HPDE6-E6E7 (cell line): ENCODE measurements at regions not wholly inside any gene's neighbourhood (a gene's known extent, or its start where the extent isn't known, plus 50 kb on each side); places are given as distances from the start of the nearest gene placed in this dataset.
"Not testable (repeated sequence)": the region's sequence is repeated elsewhere in the genome, so short reads cannot be mapped to it uniquely, and the experiment has no call there.

Source experiments
- DNase-seq: peaks from one replicate; pipeline ENCODE4 v3.0.0; 2011; ENCODE audit warnings: missing footprints; ENCODE audit errors: extremely low spot score

DNA sequence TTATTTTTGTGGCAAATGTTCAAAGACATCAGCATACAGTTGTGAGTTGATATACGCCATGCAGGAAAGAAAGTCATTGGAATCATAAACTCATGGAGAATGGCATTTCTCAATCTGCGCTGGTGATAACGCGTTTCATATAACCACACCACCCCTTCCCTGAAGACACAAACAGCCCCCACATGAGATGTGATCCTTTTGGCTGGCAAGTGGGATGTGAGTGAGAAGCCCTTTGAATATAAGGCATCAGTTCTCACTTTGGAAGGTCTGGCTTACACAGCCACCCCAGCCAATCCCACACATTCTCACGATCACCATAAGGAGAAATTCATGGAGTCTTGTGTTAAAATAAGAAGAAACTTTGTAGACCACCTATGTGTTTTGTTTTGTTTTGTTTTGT is 725.0 kb downstream of the PRELID2 start:
- no peak for DNase-seq

DNA sequence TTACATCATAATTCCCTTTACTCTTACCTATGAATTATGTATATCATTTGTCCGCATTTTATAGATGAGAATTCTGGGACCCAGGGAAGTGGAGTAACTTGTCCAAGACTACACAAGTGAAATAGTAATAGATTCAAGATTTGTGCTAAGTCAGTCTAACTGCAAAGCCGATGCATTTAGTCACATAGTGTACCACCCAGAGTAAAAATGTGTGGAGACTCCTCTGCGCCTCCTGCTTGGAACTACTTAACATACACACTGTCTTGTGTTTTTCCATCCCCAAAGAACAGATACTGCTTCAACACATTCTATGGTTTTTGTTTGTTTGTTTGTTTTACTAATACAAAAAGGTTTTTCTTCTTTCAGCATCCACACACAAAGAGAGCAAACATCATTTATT is 729.8 kb downstream of the PRELID2 start:
- DNase-seq = no peak

DNA sequence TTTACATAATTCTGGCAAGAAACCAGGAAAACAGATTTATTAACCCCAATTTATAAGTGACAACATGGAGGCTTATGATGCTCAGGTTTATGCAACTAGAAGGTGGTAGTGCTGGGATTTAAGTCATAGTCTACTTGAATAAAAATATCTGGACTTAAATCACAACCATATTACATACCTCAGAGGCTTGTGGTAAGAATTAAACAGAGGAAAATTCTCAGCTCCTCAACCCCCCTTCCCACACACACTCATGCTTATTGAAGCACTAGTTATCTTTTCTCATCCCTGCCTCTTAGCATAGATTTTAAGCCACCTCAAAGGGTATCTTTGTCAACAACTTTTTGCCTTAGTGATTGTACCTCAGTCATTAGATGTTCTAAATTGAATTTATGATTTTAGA is 731.0 kb downstream of the PRELID2 start:
- DNase-seq = no peak

DNA sequence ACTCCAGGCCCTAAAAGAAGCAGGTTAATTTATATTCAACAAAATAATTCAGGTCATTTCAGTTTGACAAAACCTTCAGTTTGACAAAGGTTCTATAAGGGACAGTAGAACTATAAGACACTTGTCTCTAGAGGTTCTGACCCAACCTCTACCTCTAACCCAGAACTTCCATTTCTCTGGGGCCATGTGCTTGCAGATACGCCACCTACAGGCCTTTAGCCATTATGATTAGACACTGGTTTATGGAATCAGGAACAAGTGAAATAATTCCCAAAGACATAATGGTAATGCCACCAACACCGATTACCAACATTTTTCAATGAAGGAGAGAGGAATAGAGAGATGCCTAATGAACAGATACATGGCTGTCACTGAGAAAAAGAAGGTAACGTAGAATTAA is 733.9 kb downstream of the PRELID2 start:
- no peak for DNase-seq

DNA sequence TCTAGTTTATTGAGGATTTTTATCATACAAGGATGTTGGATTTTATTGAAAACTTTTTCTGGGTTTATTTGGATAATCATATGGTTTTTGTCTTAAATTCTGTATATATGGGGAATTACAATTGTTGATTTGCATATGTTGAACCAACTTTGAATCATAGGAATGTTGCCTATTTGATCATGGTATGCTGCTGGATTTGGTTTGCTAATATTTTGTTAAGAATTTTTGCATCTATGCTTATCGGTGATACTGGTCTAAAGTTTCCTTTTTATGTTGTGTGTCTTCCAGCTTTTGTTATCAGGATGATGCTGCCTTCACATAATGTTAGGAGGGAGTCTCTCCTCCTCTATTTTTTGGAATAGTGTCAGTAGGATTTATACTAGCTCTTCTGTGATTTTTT is 745.0 kb downstream of the PRELID2 start:
- DNase-seq = no peak

DNA sequence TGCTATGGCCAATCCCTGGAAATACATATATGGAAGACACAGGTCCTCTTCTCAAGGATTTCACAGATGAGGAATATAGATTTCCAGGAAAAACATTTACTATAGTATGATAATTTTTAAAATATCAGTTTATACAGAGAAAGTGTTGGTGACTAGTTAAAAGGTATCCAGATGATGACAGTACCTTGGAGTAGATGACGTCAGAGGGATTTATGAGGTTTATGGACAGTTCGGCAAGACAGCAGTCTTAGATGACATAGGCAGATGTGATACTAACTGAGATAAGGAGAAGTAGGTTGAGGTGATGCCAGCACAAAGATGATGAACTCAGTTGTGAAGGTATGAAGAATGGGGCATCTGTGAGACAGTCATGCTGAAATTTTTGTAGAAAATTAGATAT is 750.3 kb downstream of the PRELID2 start:
- no peak for DNase-seq

DNA sequence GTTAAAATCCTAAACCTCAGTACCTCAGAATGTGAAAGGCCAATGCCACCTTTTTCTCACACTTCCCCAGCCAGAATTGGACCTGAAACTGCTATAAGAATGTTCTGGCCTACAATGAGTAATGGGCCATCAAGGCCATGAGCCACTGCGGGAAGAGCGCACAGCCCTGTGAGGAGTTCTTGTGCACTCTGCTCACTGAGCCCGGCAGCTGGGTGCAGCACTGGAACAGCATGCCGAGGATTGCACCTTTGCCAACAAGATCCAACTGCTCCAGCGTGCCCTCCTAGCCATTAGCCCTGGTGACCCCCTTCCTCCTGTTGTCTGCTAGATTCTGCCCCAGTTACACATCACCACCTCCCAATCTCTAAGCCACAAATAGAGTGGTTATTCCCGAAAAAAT is 758.1 kb downstream of the PRELID2 start:
- no peak for DNase-seq

DNA sequence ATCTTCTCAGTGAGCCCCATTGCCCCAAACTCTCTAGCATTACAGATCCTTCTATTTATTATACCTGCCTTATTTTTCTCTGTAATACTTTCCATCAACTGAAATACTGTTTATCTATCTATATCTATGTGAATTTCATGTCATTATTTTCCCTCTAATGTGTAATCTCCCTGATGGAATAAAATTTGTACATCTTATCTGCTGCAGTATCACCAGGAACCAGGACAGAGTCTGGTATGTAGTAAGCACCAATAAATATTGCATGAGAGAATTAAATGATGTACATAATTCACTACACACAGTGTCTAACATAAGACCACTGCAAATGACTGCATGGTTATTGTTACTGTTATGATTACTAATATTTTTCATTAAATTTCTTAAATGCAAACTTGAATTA is 759.1 kb downstream of the PRELID2 start:
- no peak for DNase-seq

DNA sequence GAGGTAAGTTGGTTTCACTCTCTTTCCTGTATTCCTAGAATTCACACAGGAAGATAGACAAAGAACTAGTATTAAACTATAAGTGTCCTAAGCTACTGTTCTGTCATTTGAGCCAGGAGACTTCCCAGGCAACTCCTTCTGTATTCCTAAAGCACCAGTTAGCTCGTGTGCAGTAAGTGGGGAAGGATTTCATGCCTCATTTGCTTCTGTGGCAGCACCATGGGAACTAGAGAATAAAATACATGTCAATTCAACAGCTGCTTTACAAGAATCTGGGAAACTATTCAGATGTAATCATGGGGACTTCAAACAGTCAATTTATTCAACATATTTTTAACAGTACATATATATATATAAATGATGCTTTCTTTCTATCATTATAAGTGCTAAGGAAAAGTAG is 762.3 kb downstream of the PRELID2 start:
- DNase-seq = no peak

DNA sequence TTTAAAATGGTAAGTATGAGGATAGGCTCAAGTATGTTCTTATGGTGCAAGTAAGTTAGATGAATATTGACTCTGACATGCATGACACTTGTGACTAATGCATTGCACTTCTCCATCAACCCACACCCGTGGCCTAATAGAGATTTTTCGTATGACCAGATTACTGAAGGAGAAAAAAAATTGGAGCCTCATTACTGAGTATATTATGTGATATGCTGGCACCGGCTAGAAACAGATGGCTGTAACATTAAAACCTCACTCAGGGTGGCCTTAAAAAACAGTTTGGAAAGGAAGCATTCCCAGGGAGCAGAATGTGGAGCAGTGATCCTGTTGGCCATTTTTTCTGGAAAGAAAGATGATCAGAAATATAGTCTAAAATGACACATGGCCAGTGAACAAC is 766.4 kb downstream of the PRELID2 start:
- DNase-seq = no peak

DNA sequence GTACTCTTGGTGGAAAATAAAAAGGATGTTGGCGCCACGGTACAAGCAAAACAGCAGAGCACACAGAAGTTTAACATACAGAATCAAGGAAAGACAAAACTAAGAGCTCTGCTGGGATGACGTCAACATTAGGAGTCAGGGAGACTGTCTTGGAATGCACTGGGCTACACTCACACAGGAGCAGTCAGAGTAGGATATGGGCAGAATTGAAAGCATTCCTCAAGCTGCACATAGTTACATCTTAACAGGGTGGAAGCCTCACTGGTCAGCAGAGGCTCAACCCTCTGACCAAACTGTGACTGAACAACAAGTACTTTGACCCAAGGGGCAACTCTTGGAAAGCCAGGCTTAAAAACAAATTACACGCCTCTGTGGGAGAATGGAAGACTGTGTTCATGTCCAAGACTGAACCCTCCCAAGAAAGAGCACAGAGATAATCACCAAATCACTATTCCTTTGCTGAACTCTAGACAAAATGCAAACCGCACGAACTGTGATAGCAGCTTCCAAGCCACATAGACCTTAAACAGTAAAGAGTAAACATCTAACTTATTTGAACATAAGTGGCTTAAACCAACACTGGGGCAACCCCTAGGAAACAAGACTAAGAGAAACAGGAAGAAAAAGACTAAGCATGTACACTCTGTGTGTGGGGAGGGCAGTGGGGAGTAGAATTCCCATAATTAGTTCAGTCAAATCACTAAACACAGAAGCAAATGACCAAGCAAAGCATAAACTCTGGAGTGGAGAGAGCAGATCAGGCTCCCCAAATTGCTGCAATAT is 772.7 kb downstream of the PRELID2 start:
- DNase-seq = no peak

DNA sequence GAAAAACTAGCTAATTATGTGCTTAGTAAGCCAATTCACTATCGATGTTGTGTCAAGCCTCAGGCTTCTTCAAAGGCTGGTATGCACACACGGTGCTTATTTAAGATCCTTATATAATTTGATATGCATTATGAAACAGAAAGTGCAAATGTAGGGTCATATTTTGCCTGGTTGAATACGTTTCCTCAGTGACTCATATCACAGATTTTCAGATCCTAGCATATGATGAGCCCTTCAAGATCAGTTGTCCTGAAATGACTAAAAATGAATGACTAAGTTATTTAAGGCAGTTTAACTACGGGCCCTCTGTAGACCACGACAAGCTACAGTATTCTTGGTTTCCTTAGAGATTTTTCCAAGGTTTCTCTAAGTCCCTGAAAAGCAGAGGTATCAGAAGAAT is 778.3 kb downstream of the PRELID2 start:
- no peak for DNase-seq

DNA sequence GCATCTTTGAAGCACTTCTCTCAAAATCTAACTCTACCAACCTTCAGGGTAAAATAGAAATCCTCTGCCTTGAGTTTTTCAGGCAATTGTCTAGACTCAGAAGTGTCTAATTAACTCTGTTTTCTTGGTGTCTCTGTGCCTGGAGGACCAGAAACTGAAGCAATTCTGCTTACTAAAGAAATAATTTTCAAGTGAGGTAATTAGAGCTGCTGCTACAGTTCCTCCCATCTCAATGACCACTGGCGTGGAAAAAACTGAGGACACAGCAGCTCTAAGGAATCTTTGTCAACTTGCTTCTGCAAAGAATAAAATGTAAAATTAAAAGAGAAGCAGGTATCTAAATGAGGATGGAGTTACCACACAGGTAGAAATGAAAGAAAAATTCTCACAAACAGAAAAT is 785.0 kb downstream of the PRELID2 start:
- no peak for DNase-seq

DNA sequence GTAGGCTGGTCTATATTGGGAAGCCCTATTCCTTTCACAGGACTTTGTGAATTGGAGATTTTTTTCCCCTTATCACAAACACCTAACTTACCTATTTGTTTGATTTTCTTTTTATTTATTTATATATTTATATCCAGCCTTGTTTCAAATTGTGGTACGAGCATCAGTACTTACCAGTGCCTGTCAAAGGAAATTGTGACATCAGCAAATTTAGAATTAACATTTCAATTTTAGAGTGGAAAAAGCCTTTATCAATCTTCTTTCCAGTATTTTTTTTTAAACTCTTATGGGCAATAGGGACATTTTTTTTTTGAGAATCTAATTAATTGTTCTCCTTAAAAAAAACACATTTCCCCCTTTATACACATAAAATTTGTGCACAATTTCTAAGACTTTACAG is 790.2 kb downstream of the PRELID2 start:
- DNase-seq = no peak

DNA sequence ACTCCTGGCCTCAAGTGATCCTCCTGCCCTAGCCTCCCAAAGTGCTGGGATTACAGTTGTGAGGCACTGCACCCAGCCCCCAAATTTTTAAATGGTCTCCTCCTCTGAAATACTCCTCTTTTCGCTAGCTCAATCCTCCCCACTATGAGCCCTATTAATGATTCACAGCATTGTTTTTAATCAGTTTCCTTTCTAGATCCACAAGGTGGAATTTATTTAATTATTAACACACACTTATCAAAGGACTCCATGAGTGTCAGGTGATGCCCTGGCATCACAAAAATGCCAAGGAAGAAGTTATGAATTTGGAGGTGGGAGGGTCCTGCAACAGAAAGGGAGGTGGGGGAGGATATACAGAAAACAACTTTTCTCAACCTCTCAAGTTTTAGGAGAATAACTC is 806.5 kb downstream of the PRELID2 start:
- no peak for DNase-seq

DNA sequence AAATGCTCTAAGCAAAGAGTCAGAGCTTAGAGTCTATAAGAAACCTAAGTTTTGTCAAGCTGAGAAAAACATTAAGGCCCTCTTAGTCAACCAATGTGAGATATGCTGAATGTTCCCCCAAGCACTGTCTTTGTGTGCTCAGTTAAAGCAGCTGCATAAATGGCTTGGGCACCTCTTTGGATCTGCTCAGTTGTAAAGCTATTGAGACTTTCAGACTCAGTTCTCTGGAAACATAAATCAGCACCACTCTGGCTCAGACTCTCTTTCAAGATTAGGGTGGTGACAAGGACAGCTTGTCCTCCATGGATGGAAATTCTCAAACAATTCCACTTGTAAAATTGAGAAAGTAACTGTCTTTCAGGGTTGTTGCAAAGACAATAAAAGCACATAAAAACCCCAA is 807.9 kb downstream of the PRELID2 start:
- DNase-seq = no peak

DNA sequence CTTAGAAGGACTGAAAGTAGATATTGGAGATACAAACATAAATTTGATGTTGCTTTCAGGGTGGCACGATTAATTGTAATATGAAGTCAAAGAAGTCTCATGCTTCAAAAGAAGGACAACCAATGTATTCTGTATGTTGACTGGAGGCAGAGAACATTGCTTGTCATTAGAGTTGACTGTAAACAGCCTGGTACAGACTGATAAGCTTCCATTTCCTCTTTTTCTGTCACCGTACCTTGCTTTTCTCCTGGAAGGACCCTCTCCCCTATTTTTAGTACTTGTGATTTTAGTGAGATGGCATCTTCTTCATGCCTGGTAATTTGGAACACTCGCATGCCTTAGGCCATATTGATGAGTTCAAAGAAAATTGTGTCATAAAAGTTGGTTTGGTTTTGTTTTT is 809.4 kb downstream of the PRELID2 start:
- DNase-seq = no peak

DNA sequence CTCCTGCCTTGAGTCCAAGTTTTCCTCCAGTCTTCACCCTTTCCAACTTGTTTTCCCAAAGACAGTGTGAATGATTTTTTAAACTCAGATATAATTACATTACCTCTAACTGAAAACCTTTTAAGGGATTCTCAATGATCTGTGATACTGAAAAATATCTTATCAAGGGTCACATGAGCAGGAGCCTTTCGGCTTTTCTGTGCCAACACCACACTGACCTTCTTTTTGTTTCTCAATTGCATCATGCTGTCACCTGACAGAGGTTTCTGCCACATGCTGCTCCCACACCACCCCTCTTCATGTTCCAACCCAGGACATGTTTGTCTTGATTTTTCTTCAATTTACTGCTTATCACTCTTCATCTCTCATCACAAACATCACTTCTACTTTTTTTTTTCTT is 820.0 kb downstream of the PRELID2 start:
- DNase-seq = no peak

DNA sequence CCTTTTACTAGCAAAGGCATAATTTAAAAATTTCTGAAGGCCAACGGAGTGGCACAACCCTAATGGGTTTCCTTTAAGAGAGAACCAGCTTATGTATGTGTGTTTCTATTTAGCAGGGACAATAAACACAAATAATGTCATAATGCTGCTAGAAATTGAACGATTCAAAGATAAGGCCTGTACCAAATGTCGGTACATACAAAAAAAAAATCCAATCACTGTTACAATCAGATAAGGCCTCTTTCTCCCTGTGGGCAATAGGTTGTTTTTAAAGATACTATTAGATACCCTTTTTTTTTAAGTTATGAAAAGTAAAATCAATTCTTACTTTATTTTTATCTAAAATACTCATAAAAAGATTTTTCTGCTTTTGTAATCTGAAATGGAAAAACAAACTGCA is 821.0 kb downstream of the PRELID2 start:
- no peak for DNase-seq

DNA sequence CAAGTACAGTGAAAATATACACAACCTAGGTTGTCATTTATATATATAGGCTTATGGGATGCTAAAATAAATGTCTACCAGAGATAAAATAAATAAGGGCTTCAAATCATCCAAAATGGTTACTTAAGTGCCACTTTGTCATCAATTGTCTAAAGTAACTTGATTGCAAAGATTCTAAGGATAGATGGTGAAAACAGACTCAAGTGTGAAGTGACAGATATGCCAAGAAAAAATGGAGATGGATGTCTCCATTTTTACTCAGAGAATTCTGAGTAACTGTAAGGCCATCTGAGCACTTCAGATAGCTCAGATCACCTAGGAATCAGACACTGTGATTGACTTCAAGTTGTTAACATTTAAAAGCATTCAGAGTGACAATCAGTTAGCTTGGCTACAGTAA is 824.3 kb downstream of the PRELID2 start:
- no peak for DNase-seq

DNA sequence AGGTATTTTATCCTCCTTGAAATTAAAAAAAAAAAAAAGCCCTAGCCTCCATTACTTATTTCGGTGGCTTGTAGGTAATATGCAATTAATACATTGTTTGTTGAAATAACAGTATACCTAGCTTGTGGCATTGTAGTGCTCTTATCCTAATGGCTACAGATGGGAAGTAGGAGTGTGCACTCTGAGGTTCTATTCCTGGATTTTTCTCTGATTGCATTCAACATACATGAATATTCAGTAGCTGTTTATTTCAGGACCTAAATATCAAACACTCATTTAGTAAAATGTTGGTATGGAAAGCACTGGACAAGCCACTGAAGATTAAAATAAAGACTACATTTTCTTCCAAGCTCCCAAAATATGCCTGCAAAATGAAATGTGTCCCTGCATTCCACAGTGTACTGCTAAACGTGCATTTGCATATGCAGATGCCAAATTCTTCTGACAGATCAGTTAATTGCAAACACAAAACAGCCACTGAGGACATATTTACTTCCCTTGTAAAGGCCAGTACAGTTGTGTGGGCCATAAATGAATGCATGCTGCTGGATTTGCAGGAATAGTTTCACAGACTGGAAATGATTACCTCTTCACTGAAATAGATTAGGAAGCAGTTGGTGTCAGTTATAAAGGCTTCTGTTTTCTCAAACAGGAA is 826.1 kb downstream of the PRELID2 start:
- DNase-seq = no peak

DNA sequence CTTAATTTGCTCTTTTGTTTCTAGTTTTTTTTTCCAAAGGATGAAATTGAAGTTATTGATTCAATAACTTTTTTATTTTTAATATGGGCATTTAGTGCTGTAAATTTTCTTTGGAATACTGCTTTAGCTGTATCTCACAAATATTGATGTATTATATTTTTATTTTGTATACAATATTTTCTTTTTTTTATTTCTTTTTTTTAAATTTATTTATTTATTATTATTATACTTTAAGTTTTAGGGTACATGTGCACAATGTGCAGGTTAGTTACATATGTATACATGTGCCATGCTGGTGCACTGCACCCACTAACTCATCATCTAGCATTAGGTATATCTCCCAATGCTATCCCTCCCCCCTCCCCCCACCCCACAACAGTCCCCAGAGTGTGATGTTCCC is 823.7 kb downstream of the KCTD16 start:
- not testable (repeated sequence) for DNase-seq

DNA sequence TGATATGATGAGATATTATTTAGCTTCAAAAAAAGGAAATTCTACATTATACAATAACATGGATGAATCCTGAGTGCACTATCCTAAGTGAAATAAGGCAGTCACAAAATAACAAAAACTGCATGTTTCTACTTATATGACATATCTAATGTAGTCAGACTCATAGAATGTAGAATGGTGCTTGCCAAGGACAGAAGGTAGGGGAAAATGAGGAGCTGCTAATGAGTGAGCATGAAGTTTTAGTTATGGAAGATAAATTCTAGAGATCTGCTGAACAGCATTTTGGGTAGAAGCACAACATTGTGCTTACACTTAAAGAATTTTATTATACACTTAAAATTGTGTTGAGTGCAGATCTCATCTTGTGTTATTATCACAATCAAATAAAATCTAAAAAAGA is 812.4 kb downstream of the KCTD16 start:
- no peak for DNase-seq
